CD14-positive monocyte (primary cell): ENCODE measurements at regions not wholly inside any gene's neighbourhood (a gene's known extent, or its start where the extent isn't known, plus 50 kb on each side); places are given as distances from the start of the nearest gene placed in this dataset.

Experiments
- DNase-seq, 3 donors: peaks; one replicate each; pipeline ENCODE4 v3.0.0-alpha.2; 2011 to 2022
- H2AFZ ChIP-seq: 2 replicates; pipeline ENCODE4 v1.6.0; 2012; ENCODE audit warnings: mild to moderate bottlenecking, low read depth, low read length, inconsistent platforms; ENCODE audit not compliant: insufficient read depth, poor library complexity, severe bottlenecking
- H3K27ac ChIP-seq, 2 donors: 1 replicate in 1 of 2; 2 replicates in 1 of 2; pipeline ENCODE4 v1.5.1; 2012 to 2013; ENCODE audit warnings: low read length in 2 of 2, control low read depth in 1 of 2, inconsistent platforms in 1 of 2, low read depth in 1 of 2, mild to moderate bottlenecking in 1 of 2
- H3K27me3 ChIP-seq, 2 donors: one replicate each; pipeline versions ENCODE4 v1.6.0 to v1.6.1; 2011 to 2013; ENCODE audit warnings: low read length in 2 of 2; ENCODE audit not compliant: control insufficient read depth in 2 of 2, insufficient read depth in 2 of 2
- H3K36me3 ChIP-seq, 2 donors: replicated peaks in 1 of 2; 1 replicate in 1 of 2; 2 replicates in 1 of 2; pipeline versions ENCODE4 v1.5.1 to v1.6.1; 2012 to 2013; ENCODE audit warnings: low read length in 2 of 2, control low read depth in 1 of 2, inconsistent platforms in 1 of 2, mild to moderate bottlenecking in 1 of 2; ENCODE audit not compliant: insufficient read depth in 2 of 2, control insufficient read depth in 1 of 2
- H3K4me1 ChIP-seq, 2 donors: 1 replicate in 1 of 2; 2 replicates in 1 of 2; pipeline versions ENCODE4 v1.5.1 to v1.6.1; 2012 to 2013; ENCODE audit warnings: low read length in 2 of 2, control low read depth in 1 of 2, inconsistent platforms in 1 of 2, mild to moderate bottlenecking in 1 of 2, moderate library complexity in 1 of 2; ENCODE audit not compliant: insufficient read depth in 2 of 2, control insufficient read depth in 1 of 2
- H3K4me2 ChIP-seq: replicated peaks from 2 replicates; pipeline ENCODE3; 2012; ENCODE audit warnings: low read length, moderate library complexity, mild to moderate bottlenecking; ENCODE audit not compliant: poor library complexity, severe bottlenecking; ENCODE audit errors: extremely low read depth
- H3K4me3 ChIP-seq, 3 experiments: fragments of 200-600 bp in 1 of 3; sonication (generic) in 1 of 3; replicated peaks in 1 of 3; 1 replicate in 2 of 3; 2 replicates in 1 of 3; pipeline ENCODE4 v1.5.1; 2011 to 2013; ENCODE audit warnings: low read length in 3 of 3, mild to moderate bottlenecking in 3 of 3, control low read depth in 2 of 3, low read depth in 2 of 3, inconsistent platforms in 1 of 3, moderate library complexity in 1 of 3
- H3K79me2 ChIP-seq: 2 replicates; pipeline ENCODE4 v1.6.0; 2012; ENCODE audit warnings: mild to moderate bottlenecking, control low read depth, inconsistent platforms, low read length, moderate library complexity; ENCODE audit not compliant: insufficient read depth
- H3K9ac ChIP-seq: 2 replicates; pipeline ENCODE4 v1.6.0; 2017; ENCODE audit warnings: low read length, mild to moderate bottlenecking; ENCODE audit not compliant: insufficient read depth, poor library complexity, severe bottlenecking
- H3K9me3 ChIP-seq, 2 donors: replicated peaks in 1 of 2; 1 replicate in 1 of 2; 2 replicates in 1 of 2; pipeline versions ENCODE4 v1.5.1 to v1.6.1; 2012 to 2013; ENCODE audit warnings: low read length in 2 of 2, control low read depth in 1 of 2; ENCODE audit not compliant: control insufficient read depth in 1 of 2, insufficient read depth in 1 of 2
- H4K20me1 ChIP-seq: 2 replicates; pipeline ENCODE4 v1.6.0; 2012; ENCODE audit warnings: mild to moderate bottlenecking, low read length, control low read depth, moderate library complexity; ENCODE audit not compliant: insufficient read depth
- H3K27ac Mint-ChIP-seq, 7 donors: one replicate each; pipeline ENCODE4 v1.8.0; 2020; ENCODE audit warnings: mild to moderate bottlenecking in 7 of 7, mixed read lengths in 7 of 7, moderate library complexity in 6 of 7, inconsistent platforms in 2 of 7
- H3K27me3 Mint-ChIP-seq, 3 donors: one replicate each; pipeline ENCODE4 v1.8.0; 2021 to 2022; ENCODE audit warnings: low read depth in 3 of 3, mild to moderate bottlenecking in 3 of 3, mixed read lengths in 3 of 3, moderate library complexity in 3 of 3, inconsistent platforms in 1 of 3
- H3K36me3 Mint-ChIP-seq, 2 donors: one replicate each; pipeline ENCODE4 v1.8.0; 2020; ENCODE audit warnings: mixed read lengths in 2 of 2, inconsistent platforms in 1 of 2, mild to moderate bottlenecking in 1 of 2
- H3K4me1 Mint-ChIP-seq: one replicate; pipeline ENCODE4 v1.8.0; 2020; ENCODE audit warnings: mild to moderate bottlenecking, mixed read lengths
- H3K4me3 Mint-ChIP-seq, 2 donors: one replicate each; pipeline ENCODE4 v1.8.0; 2020; ENCODE audit warnings: mild to moderate bottlenecking in 2 of 2, mixed read lengths in 2 of 2, moderate library complexity in 1 of 2
- H3K9me3 Mint-ChIP-seq, 7 donors: one replicate each; pipeline ENCODE4 v1.8.0; 2020 to 2022; ENCODE audit warnings: mixed read lengths in 7 of 7, mild to moderate bottlenecking in 6 of 7, moderate library complexity in 6 of 7, inconsistent platforms in 2 of 7
- CTCF ChIP-seq: fragments of 200-600 bp; IDR thresholded peaks from one replicate; pipeline ENCODE4 v1.8.0; 2022; ENCODE audit warnings: antibody characterized with exemption, mild to moderate bottlenecking
- whole genome bisulfite sequencing: methylation state at CpG from one replicate; pipeline ENCODE4 v1.1.5; 2013; ENCODE audit warnings: missing lambda C conversion rate; ENCODE audit not compliant: insufficient coverage; 5-methylcytosine and 5-hydroxymethylcytosine counted together
- intact Hi-C, 2 donors: fragments of 100-400 bp; cut with micrococcal nuclease; formaldehyde crosslinking; loops; one replicate each; pipeline versions ENCODE4 v1.15.0 to v1.15.1; 2023

DNA sequence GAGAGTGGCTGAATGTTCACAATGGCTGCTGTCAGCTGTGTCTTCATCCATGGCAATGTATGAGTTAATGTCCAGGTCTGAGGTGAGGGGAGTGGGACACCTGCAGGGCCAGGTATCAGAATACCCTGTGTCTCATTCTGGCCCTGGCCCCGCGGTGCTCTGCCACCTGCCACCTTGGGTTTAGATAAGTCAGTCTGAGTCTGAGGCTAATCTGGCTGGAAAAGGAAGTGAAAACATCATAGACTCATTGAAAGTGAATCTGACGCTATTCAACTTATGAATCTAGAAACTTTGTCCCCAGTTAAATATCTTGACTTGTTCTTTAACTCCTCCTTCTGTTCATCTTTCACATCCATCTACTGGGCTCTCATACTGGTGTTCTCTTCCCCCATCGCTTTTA lies 267.1 kb upstream of the JAG1 start:
- H4K20me1 ChIP-seq = no peaks in the 10 kb centered on the region
- Mint-ChIP-seq H3K9me3 (peaks cover 0 to 3% (median 2%) of the 10 kb centered on the region in 7 donors), H3K27ac (no peak overlapping the region), H3K4me1 (no peaks in the 10 kb centered on the region), H3K27me3 (no peaks in the 10 kb centered on the region), H3K36me3 (no peaks in the 10 kb centered on the region), H3K4me3 (no peak overlapping the region)
- no peaks in the 10 kb centered on the region for H3K36me3 ChIP-seq
- H3K9ac ChIP-seq = no peak overlapping the region
- H3K27ac ChIP-seq = no peak overlapping the region
- H3K4me1 ChIP-seq = no peaks in the 10 kb centered on the region
- H3K4me3 ChIP-seq = no peak overlapping the region
- intact Hi-C loops = no loop called here
- no peak for TF ChIP-seq CTCF
- DNase-seq = no peak
- H3K79me2 ChIP-seq = no peaks in the 10 kb centered on the region
- 67% methylated on average over 4 of the region's 4 CpGs for WGBS
- no peaks in the 10 kb centered on the region for H3K9me3 ChIP-seq
- H3K27me3 ChIP-seq = no peaks in the 10 kb centered on the region
- no peak overlapping the region for H3K4me2 ChIP-seq
- H2AFZ ChIP-seq = no peak overlapping the region

- Histone ChIP-seq H3K9ac (no peak overlapping the region), H2AFZ (no peak overlapping the region), H3K4me1 (no peaks in the 10 kb centered on the region), H3K4me3 (no peak overlapping the region), H3K4me2 (no peak overlapping the region), H3K27ac (no peak overlapping the region), H3K36me3 (no peaks in the 10 kb centered on the region), H3K27me3 (no peaks in the 10 kb centered on the region), H4K20me1 (no peaks in the 10 kb centered on the region), H3K9me3 (no peaks in the 10 kb centered on the region), H3K79me2 (no peaks in the 10 kb centered on the region)
- no peak for DNase-seq
- Mint-ChIP-seq H3K36me3 (no peaks in the 10 kb centered on the region), H3K27ac (no peak overlapping the region), H3K27me3 (no peaks in the 10 kb centered on the region), H3K4me1 (no peaks in the 10 kb centered on the region), H3K4me3 (no peak overlapping the region), H3K9me3 (peaks cover 0 to 5% (median 2%) of the 10 kb centered on the region in 7 donors)
- intact Hi-C loops = no loop called here
- no peak for TF ChIP-seq CTCF
- WGBS = no CpG with 5 or more reads among the region's 4 CpGs
Observed at GRCh38 chr20:10943686-10944265, 270.0 kb upstream of the JAG1 start.
